ENCODE measurements at regions not wholly inside any gene's neighbourhood (a gene's known extent, or its start where the extent isn't known, plus 50 kb on each side); places are given as distances from the start of the nearest gene placed in this dataset.
"Not testable (repeated sequence)": the region's sequence is repeated elsewhere in the genome, so short reads cannot be mapped to it uniquely, and the experiment has no call there.

- DNase-seq, result not testable (repeated sequence)
Measured at GRCh38 chr11:3513311-3513710, 128.5 kb downstream of the ART5 start.

- DNase-seq, result not testable (repeated sequence)
Measured at GRCh38 chr11:3512751-3513150, 129.0 kb downstream of the ART5 start.

- not testable (repeated sequence) for DNase-seq
Measured at GRCh38 chr11:3512133-3512703, 129.6 kb downstream of the ART5 start.

GRCh38 chr11:3511416-3512132 is 130.2 kb downstream of the ART5 start:
- DNase-seq, result not testable (repeated sequence)

GRCh38 chr11:3509563-3509962 is 130.6 kb upstream of the ZNF195 start:
- DNase-seq, result not testable (repeated sequence)

- not testable (repeated sequence) for DNase-seq
Measured at GRCh38 chr11:3499198-3499597, 120.3 kb upstream of the ZNF195 start.

GRCh38 chr11:3498356-3498755 is 119.4 kb upstream of the ZNF195 start:
- DNase-seq, result not testable (repeated sequence)

- DNase-seq, result not testable (repeated sequence)
Measured at GRCh38 chr11:3493152-3493551, 114.2 kb upstream of the ZNF195 start.

GRCh38 chr11:3488003-3488402 is 109.1 kb upstream of the ZNF195 start:
- DNase-seq, result not testable (repeated sequence)

GRCh38 chr11:3485737-3486136 is 106.8 kb upstream of the ZNF195 start:
- DNase-seq, result not testable (repeated sequence)

GRCh38 chr11:3476937-3477885 is 98.3 kb upstream of the ZNF195 start:
- not testable (repeated sequence) for DNase-seq

GRCh38 chr11:3476084-3476936 is 97.4 kb upstream of the ZNF195 start:
- not testable (repeated sequence) for DNase-seq

GRCh38 chr11:3468963-3469362 is 90.0 kb upstream of the ZNF195 start:
- not testable (repeated sequence) for DNase-seq

- DNase-seq, result not testable (repeated sequence)
Measured at GRCh38 chr11:3467599-3467998, 88.7 kb upstream of the ZNF195 start.

GRCh38 chr11:3455666-3456065 is 76.7 kb upstream of the ZNF195 start:
- DNase-seq, result not testable (repeated sequence)

- DNase-seq, result peak; percentile 23
Measured at GRCh38 chr11:3454844-3455243, 75.9 kb upstream of the ZNF195 start.

- DNase-seq, result not testable (repeated sequence)
Measured at GRCh38 chr11:3453596-3454256, 74.8 kb upstream of the ZNF195 start.

- DNase-seq, result not testable (repeated sequence)
Measured at GRCh38 chr11:3450822-3451221, 71.9 kb upstream of the ZNF195 start.

GRCh38 chr11:3445535-3445934 is 66.6 kb upstream of the ZNF195 start:
- not testable (repeated sequence) for DNase-seq

- DNase-seq, result not testable (repeated sequence)
Measured at GRCh38 chr11:3444420-3444744, 65.4 kb upstream of the ZNF195 start.

- DNase-seq, result not testable (repeated sequence)
Measured at GRCh38 chr11:3443700-3444419, 64.9 kb upstream of the ZNF195 start.

Measured in hindlimb muscle (tissue), 1 donor.